ENCODE measurements at regions not wholly inside any gene's neighbourhood (a gene's known extent, or its start where the extent isn't known, plus 50 kb on each side); places are given as distances from the start of the nearest gene placed in this dataset.

- Histone ChIP-seq H3K4me3 (no peak overlapping the region), H3K9me3 (no peaks in the 10 kb centered on the region), H3K4me1 (peaks cover 12% of the 10 kb centered on the region), H3K27me3 (no peaks in the 10 kb centered on the region), H3K27ac (no peak overlapping the region), H3K36me3 (replicated peaks in 1 of 2; ENCODE audit: insufficient read depth in 1 of 2, low read depth in 2 of 2) (no peaks in the 10 kb centered on the region)
- WGBS, 2 donors = 64 to 70% methylated on average over 3 of the region's 3 CpGs
- ATAC-seq = no peak
- no peak for DNase-seq
- TF ChIP-seq CTCF (IDR thresholded peaks at IDR 0.05) (no peak), POLR2A (IDR thresholded peaks at IDR 0.05) (no peak)
- intact Hi-C loops (cut with DNase I) = no loop called here
Observed at GRCh38 chr10:121316432-121316831, 281.8 kb downstream of the FGFR2 start.

DNA sequence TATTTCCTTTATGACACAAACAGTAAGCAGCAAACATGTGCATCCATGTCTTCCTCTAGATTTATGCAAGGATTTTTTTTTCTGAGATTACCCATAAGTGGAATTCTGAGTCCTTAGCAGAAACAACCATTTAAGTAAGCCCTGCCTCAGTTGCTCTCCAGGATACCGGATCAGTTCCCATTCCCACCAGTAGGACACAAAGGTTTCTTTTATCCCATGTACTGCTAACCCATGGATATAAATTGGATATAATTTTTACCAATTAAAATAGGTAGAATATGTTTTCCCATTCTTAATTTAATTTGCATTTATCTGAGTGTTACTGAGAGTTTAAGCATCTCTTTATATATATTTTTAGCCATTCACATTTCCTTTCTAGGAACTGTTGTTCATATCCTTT lies 280.9 kb downstream of the FGFR2 start:
- Histone ChIP-seq H3K4me3 (no peak overlapping the region), H3K27ac (no peak overlapping the region), H3K4me1 (peaks cover 12% of the 10 kb centered on the region), H3K27me3 (no peaks in the 10 kb centered on the region), H3K9me3 (no peaks in the 10 kb centered on the region), H3K36me3 (replicated peaks in 1 of 2; ENCODE audit: insufficient read depth in 1 of 2, low read depth in 2 of 2) (no peaks in the 10 kb centered on the region)
- DNase-seq = no peak
- ATAC-seq = no peak
- WGBS, 2 donors = 73 to 74% methylated on average over 1 of the region's 1 CpG
- no peak for TF ChIP-seq CTCF (IDR thresholded peaks at IDR 0.05)
- TF ChIP-seq POLR2A (IDR thresholded peaks at IDR 0.05) = no peak
- intact Hi-C loops (cut with DNase I) = no loop called here

DNA sequence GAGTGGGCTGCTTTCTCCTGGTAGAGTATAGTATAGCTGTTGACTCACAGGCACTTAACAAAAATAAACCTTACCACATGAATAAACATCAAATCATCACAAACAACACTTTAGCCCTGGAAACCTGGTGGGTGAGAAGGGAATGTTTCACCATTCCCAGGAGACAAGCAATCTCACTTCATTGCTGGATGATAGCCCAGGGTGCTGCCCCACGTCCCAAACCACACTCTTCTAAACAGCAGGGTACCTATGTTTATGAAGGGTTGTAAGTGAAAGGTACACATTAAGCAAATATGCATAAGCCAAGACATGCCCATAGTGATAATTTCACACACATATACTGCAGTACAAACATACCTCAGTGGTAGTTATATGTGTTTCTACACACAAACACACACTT lies 276.2 kb downstream of the FGFR2 start:
- no peak overlapping the region for H3K27ac ChIP-seq
- no peaks in the 10 kb centered on the region for H3K9me3 ChIP-seq
- intact Hi-C loops (cut with DNase I) = no loop called here
- no peak for TF ChIP-seq CTCF (IDR thresholded peaks at IDR 0.05)
- TF ChIP-seq POLR2A (IDR thresholded peaks at IDR 0.05) = no peak
- H3K4me1 ChIP-seq = no peaks in the 10 kb centered on the region
- H3K4me3 ChIP-seq = no peak overlapping the region
- no peaks in the 10 kb centered on the region for H3K36me3 ChIP-seq (replicated peaks in 1 of 2; ENCODE audit: insufficient read depth in 1 of 2, low read depth in 2 of 2)
- ATAC-seq (no peak), DNase-seq (no peak)
- 20 to 24% methylated on average over 1 of the region's 1 CpG for WGBS, 2 donors
- no peaks in the 10 kb centered on the region for H3K27me3 ChIP-seq

DNA sequence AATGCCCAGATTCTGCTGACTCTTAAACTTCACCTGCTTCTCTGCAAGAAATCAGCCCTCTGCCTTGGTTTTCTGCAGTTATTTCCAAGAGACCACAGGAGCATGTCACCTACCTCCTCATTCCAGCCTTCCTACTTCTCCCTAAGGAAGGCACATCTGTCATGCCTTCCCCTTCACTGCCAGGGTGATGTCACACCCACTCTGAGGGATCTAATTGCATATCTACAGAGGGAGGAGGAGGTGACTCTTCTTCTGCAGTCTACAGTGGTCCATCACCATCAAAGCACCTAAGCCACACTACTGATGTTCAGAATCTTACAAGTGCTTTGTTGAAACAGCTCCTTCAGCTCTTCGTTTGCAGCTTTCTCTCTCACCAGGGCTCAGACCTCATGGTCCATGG lies 275.5 kb downstream of the FGFR2 start:
- H3K4me3 ChIP-seq = no peak overlapping the region
- no peaks in the 10 kb centered on the region for H3K9me3 ChIP-seq
- no peaks in the 10 kb centered on the region for H3K27me3 ChIP-seq
- no peak for DNase-seq
- H3K36me3 ChIP-seq (replicated peaks in 1 of 2; ENCODE audit: insufficient read depth in 1 of 2, low read depth in 2 of 2) = no peaks in the 10 kb centered on the region
- H3K27ac ChIP-seq = no peak overlapping the region
- 42 to 62% methylated on average over 1 of the region's 1 CpG for WGBS, 2 donors
- intact Hi-C loops (cut with DNase I) = no loop called here
- H3K4me1 ChIP-seq = no peaks in the 10 kb centered on the region
- no peak for TF ChIP-seq CTCF (IDR thresholded peaks at IDR 0.05)
- TF ChIP-seq POLR2A (IDR thresholded peaks at IDR 0.05) = no peak
- ATAC-seq = no peak

- ATAC-seq (no peak), DNase-seq (no peak)
- Histone ChIP-seq H3K4me3 (no peak overlapping the region), H3K27ac (no peak overlapping the region), H3K36me3 (replicated peaks in 1 of 2; ENCODE audit: insufficient read depth in 1 of 2, low read depth in 2 of 2) (no peaks in the 10 kb centered on the region), H3K27me3 (no peaks in the 10 kb centered on the region), H3K4me1 (no peaks in the 10 kb centered on the region), H3K9me3 (no peaks in the 10 kb centered on the region)
- intact Hi-C loops (cut with DNase I) = no loop called here
- 82 to 84% methylated on average over 1 of the region's 1 CpG for WGBS, 2 donors
- TF ChIP-seq POLR2A (IDR thresholded peaks at IDR 0.05) = no peak
- no peak for TF ChIP-seq CTCF (IDR thresholded peaks at IDR 0.05)
Observed at GRCh38 chr10:121323443-121323842, 274.8 kb downstream of the FGFR2 start.
